ENCODE measurements at regions not wholly inside any gene's neighbourhood (a gene's known extent, or its start where the extent isn't known, plus 50 kb on each side); places are given as distances from the start of the nearest gene placed in this dataset.

- 85 to 89% methylated on average over 2 of the region's 2 CpGs for WGBS, 2 donors
- H3K9me3 ChIP-seq (ENCODE audit: control insufficient read depth in 2 of 2, insufficient read depth in 1 of 2, low read depth in 1 of 2, low read length in 1 of 2): no peaks in the 10 kb centered on the region
- H3K4me1 ChIP-seq (ENCODE audit: control insufficient read depth in 2 of 2, insufficient read depth in 2 of 2, low read length in 1 of 2): no peaks in the 10 kb centered on the region
- H3K27ac ChIP-seq (ENCODE audit: low read depth in 2 of 2, low read length in 1 of 2): no peak overlapping the region
- no peaks in the 10 kb centered on the region for H3K36me3 ChIP-seq (ENCODE audit: control insufficient read depth in 2 of 2, insufficient read depth in 2 of 2, low read length in 1 of 2)
- no peaks in the 10 kb centered on the region for H3K27me3 ChIP-seq (ENCODE audit: control insufficient read depth in 1 of 2, insufficient read depth in 2 of 2, low read length in 2 of 2)
- no peak overlapping the region for H3K4me3 ChIP-seq (ENCODE audit: low read depth in 1 of 2, low read length in 2 of 2)
These were observed 389.1 kb downstream of the ETS1 start for GRCh38 chr11:128198216-128198772.

GRCh38 chr11:128196235-128196634 is 391.1 kb downstream of the ETS1 start:
- Histone ChIP-seq H3K4me3 (ENCODE audit: low read depth in 1 of 2, low read length in 2 of 2) (no peak overlapping the region), H3K4me1 (ENCODE audit: control insufficient read depth in 2 of 2, insufficient read depth in 2 of 2, low read length in 1 of 2) (no peaks in the 10 kb centered on the region), H3K9me3 (ENCODE audit: control insufficient read depth in 2 of 2, insufficient read depth in 1 of 2, low read depth in 1 of 2, low read length in 1 of 2) (no peaks in the 10 kb centered on the region), H3K36me3 (ENCODE audit: control insufficient read depth in 2 of 2, insufficient read depth in 2 of 2, low read length in 1 of 2) (no peaks in the 10 kb centered on the region), H3K27ac (ENCODE audit: low read depth in 2 of 2, low read length in 1 of 2) (no peak overlapping the region), H3K27me3 (ENCODE audit: control insufficient read depth in 1 of 2, insufficient read depth in 2 of 2, low read length in 2 of 2) (no peaks in the 10 kb centered on the region)

- WGBS, 2 donors: 53 to 61% methylated on average over 1 of the region's 1 CpG
- no peaks in the 10 kb centered on the region for H3K4me1 ChIP-seq (ENCODE audit: control insufficient read depth in 2 of 2, insufficient read depth in 2 of 2, low read length in 1 of 2)
- no peak overlapping the region for H3K27ac ChIP-seq (ENCODE audit: low read depth in 2 of 2, low read length in 1 of 2)
- no peaks in the 10 kb centered on the region for H3K36me3 ChIP-seq (ENCODE audit: control insufficient read depth in 2 of 2, insufficient read depth in 2 of 2, low read length in 1 of 2)
- no peak overlapping the region for H3K4me3 ChIP-seq (ENCODE audit: low read depth in 1 of 2, low read length in 2 of 2)
- H3K9me3 ChIP-seq (ENCODE audit: control insufficient read depth in 2 of 2, insufficient read depth in 1 of 2, low read depth in 1 of 2, low read length in 1 of 2): no peaks in the 10 kb centered on the region
- no peaks in the 10 kb centered on the region for H3K27me3 ChIP-seq (ENCODE audit: control insufficient read depth in 1 of 2, insufficient read depth in 2 of 2, low read length in 2 of 2)
These were observed 391.6 kb downstream of the ETS1 start for GRCh38 chr11:128195756-128196155.

DNA sequence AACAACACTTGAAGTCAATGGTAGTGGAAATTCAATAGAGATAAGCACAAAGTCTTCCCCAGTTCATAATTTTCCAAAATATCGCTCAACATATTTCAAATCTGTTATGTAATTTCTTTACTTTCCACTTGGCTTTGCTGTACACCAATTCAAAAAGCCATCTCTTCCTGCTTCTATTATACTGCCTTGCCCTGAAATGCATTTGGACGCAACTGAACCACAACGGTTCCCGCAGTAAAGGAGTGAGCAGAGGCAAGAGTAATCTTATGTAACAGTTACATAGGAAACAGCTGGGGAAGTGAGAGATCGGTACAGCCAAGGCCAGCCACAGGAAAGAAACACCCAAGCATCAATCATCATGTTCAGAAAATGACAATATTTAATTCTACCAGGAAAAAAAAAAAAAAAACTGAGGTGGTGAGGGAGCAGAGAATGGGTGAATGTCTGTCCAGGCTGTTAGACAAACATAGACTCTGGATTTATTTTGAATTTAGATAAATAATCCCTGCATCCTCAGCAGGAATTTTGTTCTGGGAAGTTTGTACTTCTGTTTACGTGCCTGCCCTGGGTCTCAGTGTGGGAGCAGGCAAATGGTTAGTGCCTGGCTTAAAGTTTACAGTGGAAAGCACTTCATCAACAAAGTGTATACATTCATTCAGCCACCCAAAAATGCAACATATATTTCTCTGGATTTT is 392.2 kb downstream of the ETS1 start:
- no peaks in the 10 kb centered on the region for H3K9me3 ChIP-seq (ENCODE audit: control insufficient read depth in 2 of 2, insufficient read depth in 1 of 2, low read depth in 1 of 2, low read length in 1 of 2)
- no peaks in the 10 kb centered on the region for H3K36me3 ChIP-seq (ENCODE audit: control insufficient read depth in 2 of 2, insufficient read depth in 2 of 2, low read length in 1 of 2)
- H3K4me1 ChIP-seq (ENCODE audit: control insufficient read depth in 2 of 2, insufficient read depth in 2 of 2, low read length in 1 of 2): no peaks in the 10 kb centered on the region
- 33 to 47% methylated on average over 6 of the region's 6 CpGs for WGBS, 2 donors
- H3K27me3 ChIP-seq (ENCODE audit: control insufficient read depth in 1 of 2, insufficient read depth in 2 of 2, low read length in 2 of 2): no peaks in the 10 kb centered on the region
- H3K4me3 ChIP-seq (ENCODE audit: low read depth in 1 of 2, low read length in 2 of 2): no peak overlapping the region
- no peak overlapping the region for H3K27ac ChIP-seq (ENCODE audit: low read depth in 2 of 2, low read length in 1 of 2)

GRCh38 chr11:128194216-128194615 is 393.1 kb downstream of the ETS1 start:
- H3K27ac ChIP-seq (ENCODE audit: low read depth in 2 of 2, low read length in 1 of 2): no peak overlapping the region
- no peaks in the 10 kb centered on the region for H3K36me3 ChIP-seq (ENCODE audit: control insufficient read depth in 2 of 2, insufficient read depth in 2 of 2, low read length in 1 of 2)

DNA sequence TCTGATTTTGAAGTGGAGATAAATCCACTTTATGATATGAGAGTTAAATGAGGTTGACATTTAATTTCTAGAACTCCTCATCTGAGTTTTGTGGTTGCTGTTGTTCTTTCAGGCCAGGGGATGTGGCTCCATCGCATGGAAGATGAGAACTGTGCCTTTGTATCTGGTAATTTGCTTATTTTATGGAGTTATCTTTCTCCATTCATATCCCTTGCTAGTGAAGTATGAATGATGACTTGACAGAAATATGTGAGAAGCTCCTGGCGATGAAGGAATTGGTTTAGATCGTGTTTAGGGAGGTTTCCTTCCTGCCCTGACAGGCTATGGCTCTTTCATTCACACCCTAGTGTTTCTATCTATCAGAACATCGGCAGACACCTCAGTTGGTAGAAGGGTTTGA is 393.7 kb downstream of the ETS1 start:
- Histone ChIP-seq H3K36me3 (ENCODE audit: control insufficient read depth in 2 of 2, insufficient read depth in 2 of 2, low read length in 1 of 2) (no peaks in the 10 kb centered on the region), H3K27me3 (ENCODE audit: control insufficient read depth in 1 of 2, insufficient read depth in 2 of 2, low read length in 2 of 2) (no peaks in the 10 kb centered on the region), H3K9me3 (ENCODE audit: control insufficient read depth in 2 of 2, insufficient read depth in 1 of 2, low read depth in 1 of 2, low read length in 1 of 2) (no peaks in the 10 kb centered on the region), H3K27ac (ENCODE audit: low read depth in 2 of 2, low read length in 1 of 2) (no peak overlapping the region), H3K4me3 (ENCODE audit: low read depth in 1 of 2, low read length in 2 of 2) (no peak overlapping the region), H3K4me1 (ENCODE audit: control insufficient read depth in 2 of 2, insufficient read depth in 2 of 2, low read length in 1 of 2) (no peaks in the 10 kb centered on the region)
- 58 to 66% methylated on average over 4 of the region's 4 CpGs for WGBS, 2 donors

More at GRCh38 chr11:128194216-128194615, 393.1 kb downstream of the ETS1 start:
- no peaks in the 10 kb centered on the region for H3K27me3 ChIP-seq (ENCODE audit: control insufficient read depth in 1 of 2, insufficient read depth in 2 of 2, low read length in 2 of 2)
- H3K9me3 ChIP-seq (ENCODE audit: control insufficient read depth in 2 of 2, insufficient read depth in 1 of 2, low read depth in 1 of 2, low read length in 1 of 2): no peaks in the 10 kb centered on the region
- H3K4me1 ChIP-seq (ENCODE audit: control insufficient read depth in 2 of 2, insufficient read depth in 2 of 2, low read length in 1 of 2): no peaks in the 10 kb centered on the region
- H3K4me3 ChIP-seq (ENCODE audit: low read depth in 1 of 2, low read length in 2 of 2): no peak overlapping the region

DNA sequence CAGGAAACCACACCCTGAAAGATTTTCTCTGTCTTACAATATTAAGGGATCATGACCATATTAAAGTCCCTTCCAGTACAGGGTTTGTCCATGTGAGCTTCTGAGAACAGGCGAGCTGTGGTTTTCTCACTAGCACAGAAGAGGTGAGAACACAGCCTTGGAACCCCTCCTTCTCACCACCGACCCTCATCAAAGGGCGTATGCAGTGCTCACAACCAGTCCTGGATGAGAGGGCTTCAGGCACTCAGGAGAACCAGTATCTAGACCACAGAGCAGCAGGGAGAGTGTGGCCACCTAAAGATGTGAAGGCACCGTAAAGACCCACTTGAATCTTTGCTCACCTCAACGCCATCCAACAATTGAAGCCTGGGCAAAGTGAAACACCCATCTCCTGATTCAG is 397.0 kb downstream of the ETS1 start:
- no peaks in the 10 kb centered on the region for H3K36me3 ChIP-seq (ENCODE audit: control insufficient read depth in 2 of 2, insufficient read depth in 2 of 2, low read length in 1 of 2)
- no peaks in the 10 kb centered on the region for H3K4me1 ChIP-seq (ENCODE audit: control insufficient read depth in 2 of 2, insufficient read depth in 2 of 2, low read length in 1 of 2)
- no peak overlapping the region for H3K27ac ChIP-seq (ENCODE audit: low read depth in 2 of 2, low read length in 1 of 2)
- H3K27me3 ChIP-seq (ENCODE audit: control insufficient read depth in 1 of 2, insufficient read depth in 2 of 2, low read length in 2 of 2): no peaks in the 10 kb centered on the region
- 90 to 93% methylated on average over 5 of the region's 5 CpGs for WGBS, 2 donors
- H3K4me3 ChIP-seq (ENCODE audit: low read depth in 1 of 2, low read length in 2 of 2): no peak overlapping the region
- H3K9me3 ChIP-seq (ENCODE audit: control insufficient read depth in 2 of 2, insufficient read depth in 1 of 2, low read depth in 1 of 2, low read length in 1 of 2): no peaks in the 10 kb centered on the region

- 89 to 92% methylated on average over 4 of the region's 4 CpGs for WGBS, 2 donors
These were observed 397.5 kb downstream of the ETS1 start for GRCh38 chr11:128189823-128190222.

GRCh38 chr11:128188346-128189004 is 398.9 kb downstream of the ETS1 start:
- peaks cover 0 to 3% of the 10 kb centered on the region in 2 donors for H3K9me3 ChIP-seq (ENCODE audit: control insufficient read depth in 2 of 2, insufficient read depth in 1 of 2, low read depth in 1 of 2, low read length in 1 of 2)
- H3K27ac ChIP-seq (ENCODE audit: low read depth in 2 of 2, low read length in 1 of 2): no peak overlapping the region
- 74 to 77% methylated on average over 9 of the region's 9 CpGs for WGBS, 2 donors
- H3K36me3 ChIP-seq (ENCODE audit: control insufficient read depth in 2 of 2, insufficient read depth in 2 of 2, low read length in 1 of 2): no peaks in the 10 kb centered on the region
- H3K27me3 ChIP-seq (ENCODE audit: control insufficient read depth in 1 of 2, insufficient read depth in 2 of 2, low read length in 2 of 2): no peaks in the 10 kb centered on the region
- H3K4me3 ChIP-seq (ENCODE audit: low read depth in 1 of 2, low read length in 2 of 2): no peak overlapping the region
- no peaks in the 10 kb centered on the region for H3K4me1 ChIP-seq (ENCODE audit: control insufficient read depth in 2 of 2, insufficient read depth in 2 of 2, low read length in 1 of 2)

More at GRCh38 chr11:128189823-128190222, 397.5 kb downstream of the ETS1 start:
- Histone ChIP-seq H3K27me3 (ENCODE audit: control insufficient read depth in 1 of 2, insufficient read depth in 2 of 2, low read length in 2 of 2) (no peaks in the 10 kb centered on the region), H3K4me1 (ENCODE audit: control insufficient read depth in 2 of 2, insufficient read depth in 2 of 2, low read length in 1 of 2) (no peaks in the 10 kb centered on the region), H3K4me3 (ENCODE audit: low read depth in 1 of 2, low read length in 2 of 2) (no peak overlapping the region), H3K27ac (ENCODE audit: low read depth in 2 of 2, low read length in 1 of 2) (no peak overlapping the region), H3K9me3 (ENCODE audit: control insufficient read depth in 2 of 2, insufficient read depth in 1 of 2, low read depth in 1 of 2, low read length in 1 of 2) (peaks cover 0 to under 1% of the 10 kb centered on the region in 2 donors), H3K36me3 (ENCODE audit: control insufficient read depth in 2 of 2, insufficient read depth in 2 of 2, low read length in 1 of 2) (no peaks in the 10 kb centered on the region)

DNA sequence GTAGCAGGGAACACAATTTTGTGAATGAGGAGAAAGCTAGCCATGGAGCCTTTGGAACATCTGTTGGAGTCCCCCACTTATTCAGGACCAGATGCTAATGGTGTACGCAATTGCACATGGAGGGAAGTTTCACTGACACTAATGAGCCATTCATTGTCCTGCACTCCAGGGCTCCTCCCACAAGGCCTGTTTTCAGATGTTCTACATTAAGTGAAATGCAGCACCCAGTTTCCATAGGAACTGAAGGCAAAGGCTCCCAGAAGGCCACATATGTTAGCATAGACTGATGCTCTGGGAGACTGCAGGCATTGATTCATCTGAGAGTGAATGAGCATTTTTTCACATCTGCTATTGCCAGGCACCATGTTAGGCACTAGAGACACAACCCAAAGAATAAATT is 399.5 kb downstream of the ETS1 start:
- no peaks in the 10 kb centered on the region for H3K27me3 ChIP-seq (ENCODE audit: control insufficient read depth in 1 of 2, insufficient read depth in 2 of 2, low read length in 2 of 2)
- H3K4me1 ChIP-seq (ENCODE audit: control insufficient read depth in 2 of 2, insufficient read depth in 2 of 2, low read length in 1 of 2): no peaks in the 10 kb centered on the region
- 100% methylated on average over 1 of the region's 1 CpG for WGBS, 2 donors
- H3K4me3 ChIP-seq (ENCODE audit: low read depth in 1 of 2, low read length in 2 of 2): no peak overlapping the region
- H3K27ac ChIP-seq (ENCODE audit: low read depth in 2 of 2, low read length in 1 of 2): no peak overlapping the region
- no peaks in the 10 kb centered on the region for H3K36me3 ChIP-seq (ENCODE audit: control insufficient read depth in 2 of 2, insufficient read depth in 2 of 2, low read length in 1 of 2)
- peaks cover 0 to 3% of the 10 kb centered on the region in 2 donors for H3K9me3 ChIP-seq (ENCODE audit: control insufficient read depth in 2 of 2, insufficient read depth in 1 of 2, low read depth in 1 of 2, low read length in 1 of 2)

All from esophagus (tissue), 2 donors.